ENCODE measurements at regions not wholly inside any gene's neighbourhood (a gene's known extent, or its start where the extent isn't known, plus 50 kb on each side); places are given as distances from the start of the nearest gene placed in this dataset.

- TF ChIP-seq CTCF (IDR thresholded peaks at IDR 0.05) = no peak
- TF ChIP-seq POLR2A (IDR thresholded peaks at IDR 0.05) = no peak
Observed at GRCh38 chr20:25991051-25991755, 294.6 kb upstream of the ZNF337 start.
